ENCODE measurements at regions not wholly inside any gene's neighbourhood (a gene's known extent, or its start where the extent isn't known, plus 50 kb on each side); places are given as distances from the start of the nearest gene placed in this dataset.
A peak's percentile ranks its signal among the peaks of the same experiment; 100 is the strongest.

DNA sequence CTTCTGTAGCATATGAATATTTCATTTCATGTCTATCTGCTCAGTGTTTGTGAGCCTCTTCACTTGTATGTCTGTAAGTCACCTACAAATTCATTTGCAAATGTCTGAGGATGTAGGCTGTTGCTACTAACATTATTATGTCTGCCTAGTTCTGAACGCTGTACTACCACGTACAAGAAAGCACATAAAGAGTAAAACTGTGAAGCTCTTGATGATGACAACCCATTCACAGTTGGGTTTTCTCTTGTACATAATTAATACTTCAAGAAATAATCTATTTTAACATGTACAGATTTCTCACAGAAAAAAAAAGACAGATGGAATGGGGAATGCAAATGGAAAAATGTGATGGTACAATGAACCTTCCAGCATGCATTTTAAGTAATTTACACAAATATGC is 64.3 kb upstream of the CPNE8 start:
- no peak overlapping the region for H3K4me3 ChIP-seq (ENCODE audit: low read length)
- no peak for DNase-seq (ENCODE audit: low read depth)
- TF ChIP-seq, protein P1, sequence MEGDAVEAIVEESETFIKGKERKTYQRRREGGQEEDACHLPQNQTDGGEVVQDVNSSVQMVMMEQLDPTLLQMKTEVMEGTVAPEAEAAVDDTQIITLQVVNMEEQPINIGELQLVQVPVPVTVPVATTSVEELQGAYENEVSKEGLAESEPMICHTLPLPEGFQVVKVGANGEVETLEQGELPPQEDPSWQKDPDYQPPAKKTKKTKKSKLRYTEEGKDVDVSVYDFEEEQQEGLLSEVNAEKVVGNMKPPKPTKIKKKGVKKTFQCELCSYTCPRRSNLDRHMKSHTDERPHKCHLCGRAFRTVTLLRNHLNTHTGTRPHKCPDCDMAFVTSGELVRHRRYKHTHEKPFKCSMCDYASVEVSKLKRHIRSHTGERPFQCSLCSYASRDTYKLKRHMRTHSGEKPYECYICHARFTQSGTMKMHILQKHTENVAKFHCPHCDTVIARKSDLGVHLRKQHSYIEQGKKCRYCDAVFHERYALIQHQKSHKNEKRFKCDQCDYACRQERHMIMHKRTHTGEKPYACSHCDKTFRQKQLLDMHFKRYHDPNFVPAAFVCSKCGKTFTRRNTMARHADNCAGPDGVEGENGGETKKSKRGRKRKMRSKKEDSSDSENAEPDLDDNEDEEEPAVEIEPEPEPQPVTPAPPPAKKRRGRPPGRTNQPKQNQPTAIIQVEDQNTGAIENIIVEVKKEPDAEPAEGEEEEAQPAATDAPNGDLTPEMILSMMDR (IDR thresholded peaks at IDR 0.05; ENCODE audit: insufficient read depth, low read depth, low read length, missing control alignments), result no peak

DNA sequence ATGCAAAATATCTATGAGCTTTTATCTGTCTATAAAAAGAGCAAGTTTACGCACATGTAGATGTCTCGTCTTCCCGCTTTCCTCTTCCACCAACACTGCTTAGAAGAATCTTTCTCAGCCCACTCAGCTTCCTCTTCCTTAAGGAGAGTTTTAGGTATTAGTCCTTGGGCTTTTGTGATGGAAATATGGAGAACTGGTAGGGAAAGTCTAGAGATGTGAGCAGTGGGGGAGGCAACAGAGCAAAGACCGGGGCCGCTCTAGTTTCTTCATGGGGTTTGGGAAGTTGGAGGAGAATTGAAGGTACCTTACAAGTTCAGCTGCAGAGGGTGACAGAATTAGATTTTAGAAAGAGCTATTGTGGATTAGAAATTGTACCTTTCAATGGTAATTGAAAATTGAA is 56.3 kb upstream of the CPNE8 start:
- no peak overlapping the region for H3K4me3 ChIP-seq (ENCODE audit: low read length)
- DNase-seq (ENCODE audit: low read depth), result no peak
- TF ChIP-seq, protein P1 (IDR thresholded peaks at IDR 0.05; ENCODE audit: insufficient read depth, low read depth, low read length, missing control alignments), result no peak

DNA sequence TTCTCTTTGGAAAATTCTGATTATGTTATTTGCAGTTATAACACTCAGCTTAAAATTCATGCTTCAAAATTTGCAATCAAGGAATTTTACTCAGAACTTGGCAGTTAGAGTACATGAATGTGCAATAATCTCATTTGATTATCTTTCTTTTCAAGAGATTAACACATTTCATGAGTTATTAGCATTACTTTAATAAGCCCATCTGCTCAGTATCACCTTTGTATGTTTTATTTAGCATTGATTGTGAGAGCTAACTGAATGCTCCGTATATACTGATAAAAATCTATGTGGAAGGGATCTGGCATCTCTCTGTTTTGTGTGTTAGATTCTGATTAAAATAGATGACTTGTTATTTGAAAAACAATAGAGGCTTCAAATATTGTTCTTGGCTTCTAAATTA is 55.6 kb upstream of the CPNE8 start:
- TF ChIP-seq, protein P1 (IDR thresholded peaks at IDR 0.05; ENCODE audit: insufficient read depth, low read depth, low read length, missing control alignments), result no peak
- no peak for DNase-seq (ENCODE audit: low read depth)
- no peak overlapping the region for H3K4me3 ChIP-seq (ENCODE audit: low read length)

DNA sequence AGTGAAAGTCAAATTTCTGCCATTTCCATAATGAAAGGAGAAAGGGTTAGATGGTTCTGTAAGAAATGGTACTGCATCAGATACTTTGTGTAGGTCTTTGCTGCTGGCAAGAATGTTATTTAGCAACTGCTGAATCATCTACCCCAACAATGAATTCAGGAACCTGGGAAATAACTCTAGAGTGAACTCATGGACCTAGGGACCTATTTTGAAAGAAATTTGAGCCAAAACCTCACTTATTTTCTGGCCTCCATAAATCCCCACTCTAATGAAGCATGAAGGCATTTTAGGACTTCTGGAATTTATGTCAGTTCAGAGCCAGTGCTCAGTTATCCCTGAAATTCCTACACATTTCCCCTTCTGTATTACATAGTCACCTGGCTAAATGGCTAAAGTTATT is 50.9 kb upstream of the CPNE8 start:
- peak; percentile 62 for DNase-seq (ENCODE audit: low read depth)
- H3K4me3 ChIP-seq (ENCODE audit: low read length), result no peak overlapping the region
- TF ChIP-seq, protein P1 (IDR thresholded peaks at IDR 0.05; ENCODE audit: insufficient read depth, low read depth, low read length, missing control alignments), result no peak
